ENCODE measurements at regions not wholly inside any gene's neighbourhood (a gene's known extent, or its start where the extent isn't known, plus 50 kb on each side); places are given as distances from the start of the nearest gene placed in this dataset.
A peak's percentile ranks its signal among the peaks of the same experiment; 100 is the strongest.

- no peaks in the 10 kb centered on the region for H3K79me2 ChIP-seq (ENCODE audit: low read length)
These were observed 183.7 kb upstream of the RRP15 start for GRCh38 chr1:218101409-218101808.

DNA sequence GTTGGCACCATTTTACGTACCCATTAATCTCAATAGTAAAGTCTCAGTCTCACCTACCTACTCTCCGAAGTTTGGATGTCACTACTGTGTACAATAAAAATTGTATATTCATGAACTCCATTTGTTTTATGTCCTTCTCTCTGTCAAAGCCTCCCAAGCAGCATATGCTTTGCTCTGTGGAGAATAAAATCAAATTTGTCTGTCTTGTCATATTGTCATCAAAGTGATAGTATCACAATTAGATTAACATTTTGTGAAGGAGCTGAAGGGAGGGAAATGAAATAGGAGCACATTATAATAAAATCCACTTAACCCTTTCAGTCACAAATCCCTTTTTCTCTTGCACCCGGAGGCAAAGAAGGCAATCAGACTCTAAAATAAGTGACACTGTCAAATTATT is 177.1 kb upstream of the RRP15 start:
- Histone ChIP-seq H3K79me2 (ENCODE audit: low read length) (no peaks in the 10 kb centered on the region), H3K4me2 (ENCODE audit: low read length) (peak overlapping the region; percentile 29; the same call in 1 of the 2 replicates), H3K27me3 (ENCODE audit: low read depth, low read length) (no peaks in the 10 kb centered on the region), H3K9me3 (ENCODE audit: insufficient read depth, low read length) (no peaks in the 10 kb centered on the region), H2AFZ (ENCODE audit: low read depth, low read length) (no peak overlapping the region), H3K27ac (ENCODE audit: low read length) (no peak overlapping the region), H4K20me1 (ENCODE audit: insufficient read depth, low read length) (no peaks in the 10 kb centered on the region), H3K4me1 (ENCODE audit: low read length) (peaks cover 19% of the 10 kb centered on the region), H3K9ac (ENCODE audit: low read length) (no peak overlapping the region), H3K4me3 (ENCODE audit: low read length) (no peak overlapping the region), H3K36me3 (replicated peaks; ENCODE audit: low read depth, low read length) (no peaks in the 10 kb centered on the region)
- TF ChIP-seq, protein P1, sequence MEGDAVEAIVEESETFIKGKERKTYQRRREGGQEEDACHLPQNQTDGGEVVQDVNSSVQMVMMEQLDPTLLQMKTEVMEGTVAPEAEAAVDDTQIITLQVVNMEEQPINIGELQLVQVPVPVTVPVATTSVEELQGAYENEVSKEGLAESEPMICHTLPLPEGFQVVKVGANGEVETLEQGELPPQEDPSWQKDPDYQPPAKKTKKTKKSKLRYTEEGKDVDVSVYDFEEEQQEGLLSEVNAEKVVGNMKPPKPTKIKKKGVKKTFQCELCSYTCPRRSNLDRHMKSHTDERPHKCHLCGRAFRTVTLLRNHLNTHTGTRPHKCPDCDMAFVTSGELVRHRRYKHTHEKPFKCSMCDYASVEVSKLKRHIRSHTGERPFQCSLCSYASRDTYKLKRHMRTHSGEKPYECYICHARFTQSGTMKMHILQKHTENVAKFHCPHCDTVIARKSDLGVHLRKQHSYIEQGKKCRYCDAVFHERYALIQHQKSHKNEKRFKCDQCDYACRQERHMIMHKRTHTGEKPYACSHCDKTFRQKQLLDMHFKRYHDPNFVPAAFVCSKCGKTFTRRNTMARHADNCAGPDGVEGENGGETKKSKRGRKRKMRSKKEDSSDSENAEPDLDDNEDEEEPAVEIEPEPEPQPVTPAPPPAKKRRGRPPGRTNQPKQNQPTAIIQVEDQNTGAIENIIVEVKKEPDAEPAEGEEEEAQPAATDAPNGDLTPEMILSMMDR (IDR thresholded peaks at IDR 0.05; ENCODE audit: low read depth, low read length), result no peak
- no peak for TF ChIP-seq EZH2phosphoT487 (IDR thresholded peaks at IDR 0.05; ENCODE audit: low read depth)

More at GRCh38 chr1:218101409-218101808, 183.7 kb upstream of the RRP15 start:
- H3K36me3 ChIP-seq (replicated peaks; ENCODE audit: low read depth, low read length), result no peaks in the 10 kb centered on the region
- no peaks in the 10 kb centered on the region; the same call in 1 of the 2 replicates for H3K4me1 ChIP-seq (ENCODE audit: low read length)
- H3K27ac ChIP-seq (ENCODE audit: low read length), result no peak overlapping the region
- TF ChIP-seq EZH2phosphoT487 (IDR thresholded peaks at IDR 0.05; ENCODE audit: low read depth), result no peak
- TF ChIP-seq, protein P1 (IDR thresholded peaks at IDR 0.05; ENCODE audit: low read depth, low read length), result no peak
- H3K4me2 ChIP-seq (ENCODE audit: low read length), result no peak overlapping the region
- no peak overlapping the region for H3K4me3 ChIP-seq (ENCODE audit: low read length)
- H4K20me1 ChIP-seq (ENCODE audit: insufficient read depth, low read length), result no peaks in the 10 kb centered on the region
- H3K9ac ChIP-seq (ENCODE audit: low read length), result no peak overlapping the region
- no peaks in the 10 kb centered on the region for H3K9me3 ChIP-seq (ENCODE audit: insufficient read depth, low read length)
- no peak overlapping the region for H2AFZ ChIP-seq (ENCODE audit: low read depth, low read length)
- 0 out of 2 replicates have a peak, but pooled peaks cover 5% of the 10 kb centered on the region for H3K27me3 ChIP-seq (ENCODE audit: low read depth, low read length)

- Histone ChIP-seq H4K20me1 (ENCODE audit: insufficient read depth, low read length) (no peaks in the 10 kb centered on the region), H3K36me3 (replicated peaks; ENCODE audit: low read depth, low read length) (no peaks in the 10 kb centered on the region), H3K4me1 (ENCODE audit: low read length) (peaks cover 5% of the 10 kb centered on the region), H3K9ac (ENCODE audit: low read length) (no peak overlapping the region), H3K4me2 (ENCODE audit: low read length) (no peak overlapping the region), H3K4me3 (ENCODE audit: low read length) (no peak overlapping the region), H3K27me3 (ENCODE audit: low read depth, low read length) (no peaks in the 10 kb centered on the region), H3K79me2 (ENCODE audit: low read length) (no peaks in the 10 kb centered on the region), H2AFZ (ENCODE audit: low read depth, low read length) (no peak overlapping the region), H3K27ac (ENCODE audit: low read length) (no peak overlapping the region), H3K9me3 (ENCODE audit: insufficient read depth, low read length) (no peaks in the 10 kb centered on the region)
- TF ChIP-seq, protein P1 (IDR thresholded peaks at IDR 0.05; ENCODE audit: low read depth, low read length), result no peak
These were observed 172.2 kb upstream of the RRP15 start for GRCh38 chr1:218112862-218113261.

GRCh38 chr1:218123968-218124367 is 161.1 kb upstream of the RRP15 start:
- no peak overlapping the region for H3K4me2 ChIP-seq (ENCODE audit: low read length)

More at GRCh38 chr1:218123968-218124367, 161.1 kb upstream of the RRP15 start:
- Histone ChIP-seq H3K4me3 (ENCODE audit: low read length) (no peak overlapping the region), H2AFZ (ENCODE audit: low read depth, low read length) (no peak overlapping the region), H3K36me3 (replicated peaks; ENCODE audit: low read depth, low read length) (no peaks in the 10 kb centered on the region), H3K27ac (ENCODE audit: low read length) (no peak overlapping the region), H3K27me3 (ENCODE audit: low read depth, low read length) (no peaks in the 10 kb centered on the region), H3K9ac (ENCODE audit: low read length) (no peak overlapping the region), H3K9me3 (ENCODE audit: insufficient read depth, low read length) (no peaks in the 10 kb centered on the region), H4K20me1 (ENCODE audit: insufficient read depth, low read length) (no peaks in the 10 kb centered on the region), H3K4me1 (ENCODE audit: low read length) (no peaks in the 10 kb centered on the region), H3K79me2 (ENCODE audit: low read length) (no peaks in the 10 kb centered on the region)
- no peak for TF ChIP-seq EZH2phosphoT487 (IDR thresholded peaks at IDR 0.05; ENCODE audit: low read depth)
- TF ChIP-seq, protein P1 (IDR thresholded peaks at IDR 0.05; ENCODE audit: low read depth, low read length), result no peak
